K562 (cell line): ENCODE measurements at regions not wholly inside any gene's neighbourhood (a gene's known extent, or its start where the extent isn't known, plus 50 kb on each side); places are given as distances from the start of the nearest gene placed in this dataset.

Experiments
- ATAC-seq: fragments of 200-7000 bp; cut with Tn5 transposase; 3 replicates; pipeline ENCODE4 v1.9.1; 2020; ENCODE audit warnings: moderate library complexity
- BruUV-seq: library from RNA; stranded (reverse); fragments of 400-500 nt; replicated peaks from 2 replicates; lab custom pipeline; 2021; lab: Mats Ljungman, UMichigan
- CTCF ChIA-PET: fragments of 300-600 bp; formaldehyde crosslinking; extraction: SDS; loops from one replicate; lab custom pipeline; 2021; ENCODE audit warnings: low intra/inter-chr PET ratio; lab: Yijun Ruan, JAX
- POLR2A ChIA-PET: fragments of 300-600, 350-650 bp; sonication (Branson Sonifier 250); formaldehyde crosslinking; extraction: SDS; loops from one replicate; lab custom pipeline; 2021; ENCODE audit warnings: antibody characterized with exemption, inconsistent platforms; lab: Yijun Ruan, JAX
- DNase-seq, 4 experiments: peaks; one replicate each; pipeline versions ENCODE4 v3.0.0 to v3.0.0-alpha.2; 2011 to 2018; ENCODE audit warnings: low spot score in 3 of 4, mixed read lengths in 3 of 4; ENCODE audit errors: extremely low read depth in 1 of 4
- FAIRE-seq: peaks from 2 replicates; lab custom pipeline; 2011; peaks lifted over from hg19 to GRCh38; lab: Jason Lieb, UNC
- H2AFZ ChIP-seq: 2 replicates; pipeline ENCODE4 v1.6.0; 2011; ENCODE audit warnings: low read depth, low read length, control low read depth, inconsistent platforms
- H3K27ac ChIP-seq: fragments of 200-600 bp; 3 replicates; pipeline ENCODE4 v1.8.0; 2011; ENCODE audit warnings: low read depth, mild to moderate bottlenecking, control low read depth, inconsistent platforms, low read length, moderate library complexity, mixed read lengths; ENCODE audit errors: extremely low read depth
- H3K27me3 ChIP-seq, 2 experiments: fragments of 300-600 bp in 1 of 2; 2 replicates in 1 of 2; 3 replicates in 1 of 2; pipeline versions ENCODE4 v1.6.0 to v1.8.0; 2011; ENCODE audit warnings: inconsistent platforms in 2 of 2, low read length in 2 of 2, mild to moderate bottlenecking in 1 of 2, mixed read lengths in 1 of 2, moderate library complexity in 1 of 2; ENCODE audit not compliant: control insufficient read depth in 2 of 2, insufficient read depth in 2 of 2
- H3K36me3 ChIP-seq: fragments of 300-600 bp; 3 replicates; pipeline ENCODE4 v1.8.0; 2011; ENCODE audit warnings: mild to moderate bottlenecking, low read length, inconsistent platforms; ENCODE audit not compliant: control insufficient read depth, insufficient read depth
- H3K4me1 ChIP-seq, 2 experiments: fragments of 200-600 bp in 1 of 2; replicated peaks in 1 of 2; 2 replicates in 1 of 2; 3 replicates in 1 of 2; pipeline versions ENCODE4 v1.5.1 to v1.8.0; 2011; ENCODE audit warnings: inconsistent platforms in 2 of 2, low read length in 2 of 2, mild to moderate bottlenecking in 1 of 2, mixed read lengths in 1 of 2, moderate library complexity in 1 of 2; ENCODE audit not compliant: control insufficient read depth in 2 of 2, insufficient read depth in 2 of 2
- H3K4me2 ChIP-seq: 2 replicates; pipeline ENCODE4 v1.6.1; 2011; ENCODE audit warnings: low read length, control low read depth, inconsistent platforms, mixed read lengths; ENCODE audit not compliant: insufficient read depth
- H3K4me3 ChIP-seq: fragments of 200-600 bp; sonication (generic), shearing (Covaris generic); 2 replicates; pipeline ENCODE4 v1.5.1; 2016; ENCODE audit warnings: control low read depth, inconsistent platforms
- H3K79me2 ChIP-seq: fragments of 200-600 bp; 3 replicates; pipeline ENCODE4 v1.8.0; 2011; ENCODE audit warnings: low read length, inconsistent platforms; ENCODE audit not compliant: control insufficient read depth, insufficient read depth
- H3K9ac ChIP-seq, 2 experiments: 2 replicates each; pipeline versions ENCODE4 v1.6.0 to v1.6.1; 2011; ENCODE audit warnings: low read depth in 2 of 2, low read length in 2 of 2, control low read depth in 1 of 2, inconsistent platforms in 1 of 2, mild to moderate bottlenecking in 1 of 2, mixed read lengths in 1 of 2; ENCODE audit not compliant: insufficient read depth in 1 of 2
- H3K9me1 ChIP-seq: one replicate; pipeline ENCODE4 v1.6.0; 2011; ENCODE audit warnings: inconsistent platforms, mild to moderate bottlenecking, low read length, moderate library complexity; ENCODE audit not compliant: control insufficient read depth, insufficient read depth
- H3K9me3 ChIP-seq: replicated peaks from 2 replicates; pipeline ENCODE4 v1.5.1; 2011; ENCODE audit warnings: low read depth, low read length, inconsistent platforms; ENCODE audit not compliant: control insufficient read depth, insufficient read depth
- H4K20me1 ChIP-seq: replicated peaks from 2 replicates; pipeline ENCODE4 v1.6.1; 2011; ENCODE audit warnings: low read length, inconsistent platforms, mixed read lengths; ENCODE audit not compliant: control insufficient read depth, insufficient read depth
- ELF4 ChIP-seq: fragments of 450-650 bp; formaldehyde crosslinking; IDR thresholded peaks from 2 replicates; pipeline ENCODE4 v1.4.0; 2022; ENCODE audit warnings: missing genetic modification characterization
- HDGF ChIP-seq: fragments of 450-650 bp; IDR thresholded peaks from 2 replicates; pipeline ENCODE4 v1.6.1; 2016
- HNRNPL ChIP-seq: fragments of 200-400 bp; formaldehyde crosslinking; IDR thresholded peaks from 2 replicates; pipeline ENCODE4 v1.6.1; 2017; ENCODE audit warnings: low read depth, mild to moderate bottlenecking, low read length
- MTA3 ChIP-seq: fragments of 450-650 bp; formaldehyde crosslinking; IDR thresholded peaks from 2 replicates; pipeline ENCODE4 v1.6.1; 2017; ENCODE audit warnings: mild to moderate bottlenecking, borderline replicate concordance
- SNRNP70 ChIP-seq: fragments of 200-400 bp; formaldehyde crosslinking; optimal IDR thresholded peaks from 2 replicates; pipeline ENCODE3; 2017; ENCODE audit warnings: low read depth, low read length
- SUPT5H ChIP-seq: fragments of 450-650 bp; IDR thresholded peaks from 2 replicates; pipeline ENCODE4 v1.6.1; 2016
- ZNF23 ChIP-seq: fragments of 250-450 bp; sonication (Bioruptor Pico); IDR thresholded peaks from 2 replicates; pipeline ENCODE4 v1.4.0; 2020; ENCODE audit warnings: mild to moderate bottlenecking
- WGBS: fragments of 100-300 bp; shearing (Covaris generic); methylation state at CpG from one replicate; pipeline ENCODE4 v1.1.6; 2016; ENCODE audit warnings: low coverage, mixed read lengths; ENCODE audit not compliant: insufficient coverage; ENCODE audit errors: missing lambda C conversion rate; 5-methylcytosine and 5-hydroxymethylcytosine counted together
- in situ Hi-C: fragments of 300-500 bp; cut with MboI; formaldehyde crosslinking; loops from 4 replicates; pipeline ENCODE4 v1.15.0; 2018; ENCODE audit warnings: inconsistent platforms, mixed read lengths
- intact Hi-C: fragments of 100-400 bp; cut with micrococcal nuclease; formaldehyde crosslinking; loops from 2 replicates; pipeline ENCODE4 v1.14.2; 2022
- TF ChIP-seq, protein P1 (sequence below): fragments of 450-650 bp; IDR thresholded peaks from 2 replicates; pipeline ENCODE4 v1.6.1; 2016; ENCODE audit warnings: mild to moderate bottlenecking
- TF ChIP-seq, protein P2 (sequence below): sonication (generic); formaldehyde crosslinking; IDR thresholded peaks from 2 replicates; pipeline ENCODE4 v1.8.0; 2022; ENCODE audit warnings: mild to moderate bottlenecking, missing genetic modification reagents
- TF ChIP-seq, protein P3 (sequence below): sonication (generic); formaldehyde crosslinking; IDR thresholded peaks from 2 replicates; pipeline ENCODE4 v1.8.0; 2023; ENCODE audit warnings: mild to moderate bottlenecking, missing genetic modification reagents

DNA sequence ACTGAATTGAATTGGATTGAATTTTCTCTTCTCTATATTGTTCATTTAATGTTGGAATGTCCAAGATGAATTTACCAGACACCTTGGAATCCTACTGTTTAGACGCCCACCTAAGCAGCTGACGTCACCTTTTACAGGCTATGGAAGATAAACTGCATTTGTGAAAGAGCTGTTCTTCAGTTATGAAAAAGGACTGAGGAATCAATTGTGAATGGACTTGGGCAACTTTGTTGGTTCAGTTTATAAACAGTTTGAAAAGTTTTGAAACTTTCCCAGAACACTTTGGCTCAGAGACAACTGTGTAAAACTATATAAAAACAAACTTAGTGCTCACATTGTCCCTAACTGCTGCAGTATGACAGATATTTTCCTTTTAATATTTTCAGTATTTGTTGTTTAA lies 590.8 kb upstream of the SPRY2 start (continued):
- TF ChIP-seq, protein P1, sequence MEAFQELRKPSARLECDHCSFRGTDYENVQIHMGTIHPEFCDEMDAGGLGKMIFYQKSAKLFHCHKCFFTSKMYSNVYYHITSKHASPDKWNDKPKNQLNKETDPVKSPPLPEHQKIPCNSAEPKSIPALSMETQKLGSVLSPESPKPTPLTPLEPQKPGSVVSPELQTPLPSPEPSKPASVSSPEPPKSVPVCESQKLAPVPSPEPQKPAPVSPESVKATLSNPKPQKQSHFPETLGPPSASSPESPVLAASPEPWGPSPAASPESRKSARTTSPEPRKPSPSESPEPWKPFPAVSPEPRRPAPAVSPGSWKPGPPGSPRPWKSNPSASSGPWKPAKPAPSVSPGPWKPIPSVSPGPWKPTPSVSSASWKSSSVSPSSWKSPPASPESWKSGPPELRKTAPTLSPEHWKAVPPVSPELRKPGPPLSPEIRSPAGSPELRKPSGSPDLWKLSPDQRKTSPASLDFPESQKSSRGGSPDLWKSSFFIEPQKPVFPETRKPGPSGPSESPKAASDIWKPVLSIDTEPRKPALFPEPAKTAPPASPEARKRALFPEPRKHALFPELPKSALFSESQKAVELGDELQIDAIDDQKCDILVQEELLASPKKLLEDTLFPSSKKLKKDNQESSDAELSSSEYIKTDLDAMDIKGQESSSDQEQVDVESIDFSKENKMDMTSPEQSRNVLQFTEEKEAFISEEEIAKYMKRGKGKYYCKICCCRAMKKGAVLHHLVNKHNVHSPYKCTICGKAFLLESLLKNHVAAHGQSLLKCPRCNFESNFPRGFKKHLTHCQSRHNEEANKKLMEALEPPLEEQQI: no peak
- TF ChIP-seq MTA3 (no peak), ZNF23 (CRISPR knock-in tag) (no peak), HDGF (no peak), SNRNP70 (no peak), ELF4 (no peak)

DNA sequence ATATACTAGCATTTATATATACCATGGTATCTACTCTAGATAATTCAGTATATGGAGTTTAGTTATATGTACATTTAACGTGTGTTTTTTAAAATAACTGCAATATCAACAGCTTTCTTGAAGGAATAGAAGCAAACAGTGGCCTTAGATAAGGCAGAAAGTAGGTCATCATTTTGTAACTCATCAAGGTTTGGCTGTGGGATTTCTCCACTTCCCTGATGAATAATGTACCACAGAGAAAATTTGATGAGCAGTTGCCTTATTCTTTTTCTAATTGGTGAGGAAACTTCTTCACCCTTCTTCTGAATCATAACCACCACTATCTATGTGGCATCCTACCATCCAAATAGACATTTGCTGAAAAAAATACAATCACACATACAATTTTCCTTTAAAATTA lies 590.2 kb upstream of the SPRY2 start:
- no peak overlapping the region for H3K27ac ChIP-seq
- ChIA-PET POLR2A (no interaction called here), CTCF (no interaction called here)
- H3K27me3 ChIP-seq: no peaks in the 10 kb centered on the region
- no peaks in the 10 kb centered on the region for H4K20me1 ChIP-seq
- in situ Hi-C loops: no loop called here
- no peak for ATAC-seq
- no peaks in the 10 kb centered on the region for H3K9me1 ChIP-seq
- intact Hi-C loops: no loop called here
- no peaks in the 10 kb centered on the region for H3K36me3 ChIP-seq
- no peaks in the 10 kb centered on the region for H3K79me2 ChIP-seq
- no peak overlapping the region for H3K9ac ChIP-seq
- 0% methylated on average over 1 of the region's 1 CpG for WGBS
- no peak overlapping the region for H3K4me2 ChIP-seq
- BruUV-seq: no TSS peak
- no peak for DNase-seq
- no peaks in the 10 kb centered on the region for H3K4me1 ChIP-seq
- H2AFZ ChIP-seq: no peak overlapping the region
- H3K4me3 ChIP-seq: no peak overlapping the region
- H3K9me3 ChIP-seq: no peaks in the 10 kb centered on the region
- FAIRE-seq: no peak
- TF ChIP-seq, protein P2, sequence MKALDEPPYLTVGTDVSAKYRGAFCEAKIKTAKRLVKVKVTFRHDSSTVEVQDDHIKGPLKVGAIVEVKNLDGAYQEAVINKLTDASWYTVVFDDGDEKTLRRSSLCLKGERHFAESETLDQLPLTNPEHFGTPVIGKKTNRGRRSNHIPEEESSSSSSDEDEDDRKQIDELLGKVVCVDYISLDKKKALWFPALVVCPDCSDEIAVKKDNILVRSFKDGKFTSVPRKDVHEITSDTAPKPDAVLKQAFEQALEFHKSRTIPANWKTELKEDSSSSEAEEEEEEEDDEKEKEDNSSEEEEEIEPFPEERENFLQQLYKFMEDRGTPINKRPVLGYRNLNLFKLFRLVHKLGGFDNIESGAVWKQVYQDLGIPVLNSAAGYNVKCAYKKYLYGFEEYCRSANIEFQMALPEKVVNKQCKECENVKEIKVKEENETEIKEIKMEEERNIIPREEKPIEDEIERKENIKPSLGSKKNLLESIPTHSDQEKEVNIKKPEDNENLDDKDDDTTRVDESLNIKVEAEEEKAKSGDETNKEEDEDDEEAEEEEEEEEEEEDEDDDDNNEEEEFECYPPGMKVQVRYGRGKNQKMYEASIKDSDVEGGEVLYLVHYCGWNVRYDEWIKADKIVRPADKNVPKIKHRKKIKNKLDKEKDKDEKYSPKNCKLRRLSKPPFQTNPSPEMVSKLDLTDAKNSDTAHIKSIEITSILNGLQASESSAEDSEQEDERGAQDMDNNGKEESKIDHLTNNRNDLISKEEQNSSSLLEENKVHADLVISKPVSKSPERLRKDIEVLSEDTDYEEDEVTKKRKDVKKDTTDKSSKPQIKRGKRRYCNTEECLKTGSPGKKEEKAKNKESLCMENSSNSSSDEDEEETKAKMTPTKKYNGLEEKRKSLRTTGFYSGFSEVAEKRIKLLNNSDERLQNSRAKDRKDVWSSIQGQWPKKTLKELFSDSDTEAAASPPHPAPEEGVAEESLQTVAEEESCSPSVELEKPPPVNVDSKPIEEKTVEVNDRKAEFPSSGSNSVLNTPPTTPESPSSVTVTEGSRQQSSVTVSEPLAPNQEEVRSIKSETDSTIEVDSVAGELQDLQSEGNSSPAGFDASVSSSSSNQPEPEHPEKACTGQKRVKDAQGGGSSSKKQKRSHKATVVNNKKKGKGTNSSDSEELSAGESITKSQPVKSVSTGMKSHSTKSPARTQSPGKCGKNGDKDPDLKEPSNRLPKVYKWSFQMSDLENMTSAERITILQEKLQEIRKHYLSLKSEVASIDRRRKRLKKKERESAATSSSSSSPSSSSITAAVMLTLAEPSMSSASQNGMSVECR: no peak
- TF ChIP-seq, protein P3, sequence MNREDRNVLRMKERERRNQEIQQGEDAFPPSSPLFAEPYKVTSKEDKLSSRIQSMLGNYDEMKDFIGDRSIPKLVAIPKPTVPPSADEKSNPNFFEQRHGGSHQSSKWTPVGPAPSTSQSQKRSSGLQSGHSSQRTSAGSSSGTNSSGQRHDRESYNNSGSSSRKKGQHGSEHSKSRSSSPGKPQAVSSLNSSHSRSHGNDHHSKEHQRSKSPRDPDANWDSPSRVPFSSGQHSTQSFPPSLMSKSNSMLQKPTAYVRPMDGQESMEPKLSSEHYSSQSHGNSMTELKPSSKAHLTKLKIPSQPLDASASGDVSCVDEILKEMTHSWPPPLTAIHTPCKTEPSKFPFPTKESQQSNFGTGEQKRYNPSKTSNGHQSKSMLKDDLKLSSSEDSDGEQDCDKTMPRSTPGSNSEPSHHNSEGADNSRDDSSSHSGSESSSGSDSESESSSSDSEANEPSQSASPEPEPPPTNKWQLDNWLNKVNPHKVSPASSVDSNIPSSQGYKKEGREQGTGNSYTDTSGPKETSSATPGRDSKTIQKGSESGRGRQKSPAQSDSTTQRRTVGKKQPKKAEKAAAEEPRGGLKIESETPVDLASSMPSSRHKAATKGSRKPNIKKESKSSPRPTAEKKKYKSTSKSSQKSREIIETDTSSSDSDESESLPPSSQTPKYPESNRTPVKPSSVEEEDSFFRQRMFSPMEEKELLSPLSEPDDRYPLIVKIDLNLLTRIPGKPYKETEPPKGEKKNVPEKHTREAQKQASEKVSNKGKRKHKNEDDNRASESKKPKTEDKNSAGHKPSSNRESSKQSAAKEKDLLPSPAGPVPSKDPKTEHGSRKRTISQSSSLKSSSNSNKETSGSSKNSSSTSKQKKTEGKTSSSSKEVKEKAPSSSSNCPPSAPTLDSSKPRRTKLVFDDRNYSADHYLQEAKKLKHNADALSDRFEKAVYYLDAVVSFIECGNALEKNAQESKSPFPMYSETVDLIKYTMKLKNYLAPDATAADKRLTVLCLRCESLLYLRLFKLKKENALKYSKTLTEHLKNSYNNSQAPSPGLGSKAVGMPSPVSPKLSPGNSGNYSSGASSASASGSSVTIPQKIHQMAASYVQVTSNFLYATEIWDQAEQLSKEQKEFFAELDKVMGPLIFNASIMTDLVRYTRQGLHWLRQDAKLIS (CRISPR knock-in tag): no peak
- TF ChIP-seq SUPT5H (no peak), HNRNPL (no peak)
